IMR-90 (cell line): ENCODE measurements at regions not wholly inside any gene's neighbourhood (a gene's known extent, or its start where the extent isn't known, plus 50 kb on each side); places are given as distances from the start of the nearest gene placed in this dataset.

Experiments
- ATAC-seq: fragments of 200-7000 bp; cut with Tn5 transposase; 2 replicates; pipeline ENCODE4 v1.9.1; 2020; ENCODE audit warnings: low read depth, mild to moderate bottlenecking, moderate library complexity
- BruUV-seq: library from RNA; stranded (reverse); fragments of 400-500 nt; replicated peaks from 2 replicates; lab custom pipeline; 2021; lab: Mats Ljungman, UMichigan
- CTCF ChIA-PET: fragments of 300-600 bp; formaldehyde crosslinking; extraction: SDS; loops from one replicate; lab custom pipeline; 2021; ENCODE audit warnings: antibody characterized with exemption; lab: Yijun Ruan, JAX
- POLR2A ChIA-PET: fragments of 300-600 bp; sonication (Branson Sonifier 250); formaldehyde crosslinking; loops from one replicate; lab custom pipeline; 2022; ENCODE audit warnings: antibody characterized with exemption; ENCODE audit not compliant: unreplicated experiment; lab: Charles Lee
- DNase-seq: peaks from one replicate; pipeline ENCODE4 v3.0.0; 2013
- H2AFZ ChIP-seq: replicated peaks from 2 replicates; pipeline ENCODE3; 2013; ENCODE audit warnings: low read length, mild to moderate bottlenecking; ENCODE audit not compliant: poor library complexity
- H2AK5ac ChIP-seq: 2 replicates; pipeline ENCODE4 v1.6.1; 2013; ENCODE audit warnings: low read depth, low read length, inconsistent platforms
- H2AK9ac ChIP-seq: replicated peaks from 2 replicates; pipeline ENCODE3; 2013; ENCODE audit warnings: mild to moderate bottlenecking, low read depth, low read length, moderate library complexity; ENCODE audit not compliant: poor library complexity
- H2BK120ac ChIP-seq: 2 replicates; pipeline ENCODE4 v1.6.1; 2013; ENCODE audit warnings: low read depth, low read length, inconsistent platforms
- H2BK15ac ChIP-seq: 3 replicates; pipeline ENCODE4 v1.6.1; 2013; ENCODE audit warnings: low read depth, low read length, inconsistent platforms
- H2BK20ac ChIP-seq: 2 replicates; pipeline ENCODE4 v1.6.1; 2013; ENCODE audit warnings: low read depth, mild to moderate bottlenecking, inconsistent platforms, low read length, moderate library complexity
- H2BK5ac ChIP-seq: 2 replicates; pipeline ENCODE4 v1.6.1; 2013; ENCODE audit warnings: mild to moderate bottlenecking, low read depth, low read length, inconsistent platforms; ENCODE audit not compliant: poor library complexity, severe bottlenecking
- H3K14ac ChIP-seq: replicated peaks from 2 replicates; pipeline ENCODE4 v1.6.1; 2013; ENCODE audit warnings: low read depth, low read length, inconsistent platforms
- H3K18ac ChIP-seq: 2 replicates; pipeline ENCODE4 v1.6.1; 2013; ENCODE audit warnings: low read depth, low read length, control low read depth
- H3K23ac ChIP-seq: 2 replicates; pipeline ENCODE4 v1.6.1; 2013; ENCODE audit warnings: low read depth, low read length, inconsistent platforms
- H3K27ac ChIP-seq: 2 replicates; pipeline ENCODE4 v1.5.1; 2013; ENCODE audit warnings: mild to moderate bottlenecking, control low read depth, low read length; ENCODE audit not compliant: insufficient read depth
- H3K27me3 ChIP-seq: 2 replicates; pipeline ENCODE4 v1.6.1; 2013; ENCODE audit warnings: low read length; ENCODE audit not compliant: control insufficient read depth, insufficient read depth
- H3K36me3 ChIP-seq: 2 replicates; pipeline ENCODE4 v1.6.1; 2013; ENCODE audit warnings: low read length, mixed read lengths; ENCODE audit not compliant: control insufficient read depth, insufficient read depth
- H3K4ac ChIP-seq: 2 replicates; pipeline ENCODE4 v1.6.1; 2013; ENCODE audit warnings: low read depth, low read length, inconsistent platforms
- H3K4me1 ChIP-seq: 2 replicates; pipeline ENCODE4 v1.6.1; 2013; ENCODE audit warnings: low read length, mixed read lengths; ENCODE audit not compliant: control insufficient read depth, insufficient read depth
- H3K4me2 ChIP-seq: 2 replicates; pipeline ENCODE4 v1.6.1; 2013; ENCODE audit warnings: low read depth, mild to moderate bottlenecking, control low read depth, low read length, moderate library complexity
- H3K4me3 ChIP-seq: 2 replicates; pipeline ENCODE4 v1.5.1; 2013; ENCODE audit warnings: low read depth, mild to moderate bottlenecking, control low read depth, low read length, moderate library complexity; ENCODE audit not compliant: insufficient read depth
- H3K56ac ChIP-seq: 2 replicates; pipeline ENCODE4 v1.6.1; 2013; ENCODE audit warnings: low read length, inconsistent platforms; ENCODE audit not compliant: insufficient read depth; ENCODE audit errors: extremely low read depth
- H3K79me1 ChIP-seq, 2 experiments: 2 replicates each; pipeline ENCODE4 v1.6.1; 2013; ENCODE audit warnings: low read length in 2 of 2, inconsistent platforms in 1 of 2, low read depth in 1 of 2
- H3K9ac ChIP-seq: 2 replicates; pipeline ENCODE4 v1.6.1; 2013; ENCODE audit warnings: low read depth, low read length, control low read depth
- H3K9me1 ChIP-seq: 2 replicates; pipeline ENCODE4 v1.6.1; 2013; ENCODE audit warnings: low read length, inconsistent platforms; ENCODE audit not compliant: insufficient read depth
- H3K9me3 ChIP-seq: 2 replicates; pipeline ENCODE4 v1.6.1; 2013; ENCODE audit warnings: low read length; ENCODE audit not compliant: control insufficient read depth, insufficient read depth
- H4K20me1 ChIP-seq: 2 replicates; pipeline ENCODE4 v1.6.1; 2013; ENCODE audit warnings: low read length, inconsistent platforms; ENCODE audit not compliant: insufficient read depth
- H4K5ac ChIP-seq: 2 replicates; pipeline ENCODE4 v1.6.1; 2013; ENCODE audit warnings: mild to moderate bottlenecking, low read depth, low read length, control low read depth
- H4K8ac ChIP-seq, 2 experiments: 2 replicates each; pipeline ENCODE4 v1.6.1; 2013; ENCODE audit warnings: low read depth in 2 of 2, low read length in 2 of 2, control low read depth in 1 of 2, inconsistent platforms in 1 of 2
- H4K91ac ChIP-seq: 2 replicates; pipeline ENCODE4 v1.6.1; 2013; ENCODE audit warnings: low read depth, low read length, inconsistent platforms; ENCODE audit not compliant: insufficient read depth
- BHLHE40 ChIP-seq: fragments of 150-350 bp; IDR thresholded peaks from 2 replicates; pipeline ENCODE4 v1.6.1; 2016; ENCODE audit warnings: mild to moderate bottlenecking, low read depth, low read length
- CEBPB ChIP-seq: IDR thresholded peaks from 2 replicates; pipeline ENCODE4 v1.6.1; 2012; ENCODE audit warnings: low read depth, low read length, improper control_type of control experiment
- MAFK ChIP-seq: IDR thresholded peaks from 2 replicates; pipeline ENCODE4 v1.6.1; 2012; ENCODE audit warnings: low read depth, low read length, improper control_type of control experiment
- MAZ ChIP-seq: IDR thresholded peaks from 2 replicates; pipeline ENCODE4 v1.6.1; 2012; ENCODE audit warnings: low read depth, mild to moderate bottlenecking, low read length, improper control_type of control experiment, moderate library complexity, borderline replicate concordance
- MXI1 ChIP-seq: IDR thresholded peaks from 2 replicates; pipeline ENCODE4 v1.6.1; 2012; ENCODE audit warnings: low read depth, mild to moderate bottlenecking, low read length, moderate library complexity, borderline replicate concordance
- RAD21 ChIP-seq: IDR thresholded peaks from 2 replicates; pipeline ENCODE4 v1.6.1; 2012; ENCODE audit warnings: low read length, improper control_type of control experiment
- RCOR1 ChIP-seq: IDR thresholded peaks from 2 replicates; pipeline ENCODE4 v1.6.1; 2012; ENCODE audit warnings: mild to moderate bottlenecking, low read length, improper control_type of control experiment; ENCODE audit not compliant: insufficient replicate concordance
- RFX5 ChIP-seq: IDR thresholded peaks from 2 replicates; pipeline ENCODE4 v1.8.0; 2012; ENCODE audit warnings: low read depth, mild to moderate bottlenecking, low read length, moderate library complexity
- SMC3 ChIP-seq: fragments of 150-350 bp; IDR thresholded peaks from 2 replicates; pipeline ENCODE4 v1.6.1; 2016; ENCODE audit warnings: low read depth, mild to moderate bottlenecking, antibody characterized with exemption, low read length, moderate library complexity
- USF2 ChIP-seq: fragments of 150-350 bp; IDR thresholded peaks from 2 replicates; pipeline ENCODE4 v1.6.1; 2017; ENCODE audit warnings: mild to moderate bottlenecking, antibody characterized with exemption, low read length, low read depth
- WGBS, 2 experiments: methylation state at CpG; one replicate each; pipeline versions ENCODE4 v1.1.5 to v1.1.7; 2013; ENCODE audit warnings: missing lambda C conversion rate in 2 of 2; ENCODE audit not compliant: insufficient read length in 1 of 2; ENCODE audit errors: extremely low coverage in 2 of 2; 5-methylcytosine and 5-hydroxymethylcytosine counted together
- dilution Hi-C: fragments of 300-500 bp; cut with HindIII; formaldehyde crosslinking; loops from one replicate; pipeline ENCODE4 v1.14.3; 2018; ENCODE audit warnings: low sequenced_read_pairs; ENCODE audit not compliant: unreplicated experiment
- in situ Hi-C: fragments of 300-500 bp; cut with MboI; formaldehyde crosslinking; loops from 3 replicates; pipeline ENCODE4 v1.14.3; 2019; ENCODE audit warnings: low sequenced_read_pairs, inconsistent platforms, mixed read lengths
- intact Hi-C: fragments of 100-400 bp; cut with micrococcal nuclease; formaldehyde crosslinking; loops from 2 replicates; pipeline ENCODE4 v1.10.0; 2022
- TF ChIP-seq, protein P1 (sequence below): conservative IDR thresholded peaks from 2 replicates; pipeline ENCODE4 v1.5.1; 2012; ENCODE audit warnings: mild to moderate bottlenecking, low read depth, low read length, improper control_type of control experiment

GRCh38 chr12:127649961-127650360, 617.0 kb upstream of the TMEM132C start:
- H2AK9ac ChIP-seq, result no peak overlapping the region
- H3K23ac ChIP-seq, result no peak overlapping the region
- no peak overlapping the region for H3K14ac ChIP-seq
- no peak overlapping the region for H2BK120ac ChIP-seq
- DNase-seq (no peak), ATAC-seq (no peak)
- H3K9me3 ChIP-seq, result peaks cover 4% of the 10 kb centered on the region; the same call in 1 of the 2 replicates
- BruUV-seq, result no TSS peak
- intact Hi-C loops (no loop called here), in situ Hi-C loops (no loop called here), dilution Hi-C loops (no loop called here)
- WGBS, 2 experiments, result no CpG with 5 or more reads among the region's 2 CpGs
- no peaks in the 10 kb centered on the region for H3K9me1 ChIP-seq
- no peak overlapping the region for H2AFZ ChIP-seq
- no peak overlapping the region for H4K91ac ChIP-seq
- H2BK20ac ChIP-seq, result no peak overlapping the region
- CTCF ChIA-PET, result no interaction called here
- H3K36me3 ChIP-seq, result no peaks in the 10 kb centered on the region
- H3K4me3 ChIP-seq, result no peak overlapping the region
- no peak overlapping the region for H3K56ac ChIP-seq
- no peak overlapping the region for H3K9ac ChIP-seq
- no peak overlapping the region for H4K8ac ChIP-seq
- POLR2A ChIA-PET, result no interaction called here
- H3K27ac ChIP-seq, result no peak overlapping the region
- no peaks in the 10 kb centered on the region for H3K79me1 ChIP-seq
- no peak for TF ChIP-seq RAD21
- TF ChIP-seq BHLHE40, result no peak
- no peak for TF ChIP-seq CEBPB
- TF ChIP-seq USF2, result no peak
- TF ChIP-seq MXI1, result no peak
- no peak for TF ChIP-seq MAFK
- TF ChIP-seq RCOR1, result no peak
- TF ChIP-seq, protein P1, sequence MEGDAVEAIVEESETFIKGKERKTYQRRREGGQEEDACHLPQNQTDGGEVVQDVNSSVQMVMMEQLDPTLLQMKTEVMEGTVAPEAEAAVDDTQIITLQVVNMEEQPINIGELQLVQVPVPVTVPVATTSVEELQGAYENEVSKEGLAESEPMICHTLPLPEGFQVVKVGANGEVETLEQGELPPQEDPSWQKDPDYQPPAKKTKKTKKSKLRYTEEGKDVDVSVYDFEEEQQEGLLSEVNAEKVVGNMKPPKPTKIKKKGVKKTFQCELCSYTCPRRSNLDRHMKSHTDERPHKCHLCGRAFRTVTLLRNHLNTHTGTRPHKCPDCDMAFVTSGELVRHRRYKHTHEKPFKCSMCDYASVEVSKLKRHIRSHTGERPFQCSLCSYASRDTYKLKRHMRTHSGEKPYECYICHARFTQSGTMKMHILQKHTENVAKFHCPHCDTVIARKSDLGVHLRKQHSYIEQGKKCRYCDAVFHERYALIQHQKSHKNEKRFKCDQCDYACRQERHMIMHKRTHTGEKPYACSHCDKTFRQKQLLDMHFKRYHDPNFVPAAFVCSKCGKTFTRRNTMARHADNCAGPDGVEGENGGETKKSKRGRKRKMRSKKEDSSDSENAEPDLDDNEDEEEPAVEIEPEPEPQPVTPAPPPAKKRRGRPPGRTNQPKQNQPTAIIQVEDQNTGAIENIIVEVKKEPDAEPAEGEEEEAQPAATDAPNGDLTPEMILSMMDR, result no peak
- no peak for TF ChIP-seq RFX5
- TF ChIP-seq SMC3, result no peak
- no peak for TF ChIP-seq MAZ
- no peak overlapping the region for H2BK15ac ChIP-seq
- H3K4me1 ChIP-seq, result peaks cover 2% of the 10 kb centered on the region; the same call in 1 of the 2 replicates
- H2AK5ac ChIP-seq, result no peak overlapping the region
- H2BK5ac ChIP-seq, result no peak overlapping the region
- H4K20me1 ChIP-seq, result no peaks in the 10 kb centered on the region
- no peak overlapping the region for H3K18ac ChIP-seq
- H3K4ac ChIP-seq, result no peak overlapping the region
- H4K5ac ChIP-seq, result no peak overlapping the region
- H3K27me3 ChIP-seq, result no peaks in the 10 kb centered on the region
- no peak overlapping the region for H3K4me2 ChIP-seq
